Globus pallidus (tissue), 1 donor: ENCODE measurements at regions not wholly inside any gene's neighbourhood (a gene's known extent, or its start where the extent isn't known, plus 50 kb on each side); places are given as distances from the start of the nearest gene placed in this dataset.
"Not testable (repeated sequence)": the region's sequence is repeated elsewhere in the genome, so short reads cannot be mapped to it uniquely, and the experiment has no call there.

Source experiments
- DNase-seq: peaks from one replicate; pipeline ENCODE4 v3.0.0-alpha.2; 2015; ENCODE audit warnings: low spot score

DNA sequence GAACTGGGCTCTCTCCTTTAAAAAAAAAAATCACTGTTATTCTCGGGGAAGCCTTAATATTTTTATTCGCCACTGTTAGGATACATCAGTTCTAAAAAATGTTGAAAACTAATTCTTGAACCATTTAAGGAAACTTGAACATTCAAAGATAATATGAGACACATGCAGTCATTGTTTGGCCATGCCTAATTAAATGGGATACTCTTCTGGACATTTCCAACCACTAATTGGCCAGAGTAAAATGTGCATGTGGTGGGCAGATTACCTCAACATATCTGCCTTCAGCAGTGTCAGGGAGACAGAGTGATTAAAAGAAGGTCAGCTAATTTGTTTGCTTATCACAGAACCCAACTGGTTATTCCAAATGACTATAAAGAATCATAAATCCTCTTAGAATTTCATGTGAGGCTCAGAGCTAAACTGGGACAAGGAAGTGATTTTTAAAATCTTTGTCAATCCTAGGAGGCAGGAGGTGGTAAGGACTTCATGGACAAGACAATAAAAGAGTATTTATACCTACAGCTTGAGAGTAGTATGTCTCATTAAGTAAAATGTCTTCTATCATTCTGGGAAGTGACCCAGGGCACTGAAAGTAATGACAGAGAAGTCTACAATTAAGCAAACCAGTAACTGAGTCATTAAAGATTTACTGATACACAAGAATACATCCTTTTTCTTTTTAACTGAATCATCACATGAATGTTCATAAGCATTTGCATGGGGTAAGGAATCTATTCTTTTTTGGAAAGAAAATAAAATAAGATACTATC lies 242.9 kb upstream of the TRPM3 start:
- no peak for DNase-seq

DNA sequence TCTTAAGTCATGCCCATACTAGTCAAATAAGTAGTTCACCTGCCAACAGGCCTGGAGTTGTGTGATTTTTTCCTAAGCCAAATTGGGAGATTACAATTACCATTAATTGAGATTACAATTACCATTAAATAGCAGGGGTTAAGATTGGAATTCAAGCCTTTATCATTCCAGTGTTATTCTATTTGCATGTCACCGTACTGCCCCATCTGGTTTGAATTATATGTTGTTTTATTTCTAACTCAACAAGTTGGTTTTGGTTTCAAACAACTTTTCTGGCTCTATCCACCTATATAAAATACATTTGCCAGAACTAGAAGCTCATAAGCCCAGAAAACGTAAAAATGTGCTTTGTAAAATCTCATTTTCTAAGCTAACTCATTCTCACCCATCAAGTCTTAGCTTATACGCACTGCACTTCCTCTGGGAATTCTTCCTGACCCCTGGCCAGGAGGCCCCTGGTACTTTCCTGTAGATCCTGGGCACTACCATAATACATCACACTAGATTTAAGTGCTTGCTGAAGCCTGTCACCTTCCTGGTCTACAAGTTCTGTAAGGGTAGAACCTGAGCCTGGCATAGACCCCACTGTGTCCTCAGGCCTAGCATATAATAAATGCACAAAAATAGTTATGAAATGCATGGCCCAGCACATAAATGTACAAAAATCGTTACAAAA lies 242.0 kb upstream of the TRPM3 start:
- DNase-seq, result no peak

- DNase-seq, result no peak
These were observed 239.9 kb upstream of the TRPM3 start for GRCh38 chr9:71361357-71361756.

DNA sequence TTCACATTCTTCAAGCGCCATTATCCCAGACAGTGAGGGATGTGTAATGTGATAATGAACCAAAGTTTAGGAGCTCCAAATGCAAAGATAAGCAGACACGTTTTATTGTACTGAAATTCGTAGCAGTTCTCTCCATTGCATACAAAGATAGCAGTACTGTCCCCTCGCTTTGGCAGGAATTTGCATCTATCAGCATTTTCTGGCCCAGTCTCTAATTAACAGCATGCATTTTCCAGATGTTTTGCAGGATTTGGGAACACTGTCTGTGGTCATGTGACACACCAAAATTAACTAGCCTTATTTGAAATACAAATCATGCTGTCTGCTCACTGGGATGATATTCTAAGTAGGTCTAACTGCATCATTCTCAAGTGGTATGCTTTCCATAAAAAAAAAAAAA lies 235.9 kb upstream of the TRPM3 start:
- no peak for DNase-seq

DNA sequence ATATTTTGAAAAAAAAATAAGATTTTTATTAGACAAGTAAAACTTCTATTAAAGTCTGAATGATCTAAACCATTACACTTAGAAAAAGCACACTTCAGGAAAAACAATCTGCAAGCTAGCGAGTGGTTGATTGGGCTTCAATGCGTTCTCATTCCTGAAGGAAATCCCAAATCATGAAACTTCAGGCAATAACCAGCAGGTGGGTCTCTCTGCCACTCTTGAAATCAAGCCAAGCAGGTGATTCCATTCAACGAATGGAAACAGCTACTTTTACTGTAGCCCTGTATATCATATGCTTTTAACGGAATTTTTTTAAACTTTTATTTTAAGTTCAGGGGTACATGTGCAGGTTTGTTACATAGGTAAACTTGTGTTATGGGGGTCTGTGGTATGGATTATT lies 234.5 kb upstream of the TRPM3 start:
- DNase-seq, result no peak

DNA sequence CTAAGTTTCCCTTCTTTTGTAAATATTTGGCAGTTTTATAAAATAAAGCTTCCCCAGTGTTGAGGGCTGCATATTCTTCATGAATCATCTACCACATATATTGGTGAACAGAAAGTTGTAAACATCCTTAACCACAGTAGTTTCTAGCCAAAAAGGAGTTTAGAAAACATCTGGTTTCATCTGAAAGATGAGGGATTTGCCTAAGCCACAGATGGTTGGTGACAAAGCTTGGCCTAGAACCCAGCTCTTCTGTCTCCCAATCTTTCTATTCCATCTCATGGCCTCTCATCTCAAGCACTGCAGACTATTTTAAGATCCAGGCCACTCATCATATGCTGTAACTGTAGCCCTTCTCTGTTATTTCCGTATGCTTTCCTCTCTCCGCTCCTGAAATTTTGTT lies 232.3 kb upstream of the TRPM3 start:
- no peak for DNase-seq

DNA sequence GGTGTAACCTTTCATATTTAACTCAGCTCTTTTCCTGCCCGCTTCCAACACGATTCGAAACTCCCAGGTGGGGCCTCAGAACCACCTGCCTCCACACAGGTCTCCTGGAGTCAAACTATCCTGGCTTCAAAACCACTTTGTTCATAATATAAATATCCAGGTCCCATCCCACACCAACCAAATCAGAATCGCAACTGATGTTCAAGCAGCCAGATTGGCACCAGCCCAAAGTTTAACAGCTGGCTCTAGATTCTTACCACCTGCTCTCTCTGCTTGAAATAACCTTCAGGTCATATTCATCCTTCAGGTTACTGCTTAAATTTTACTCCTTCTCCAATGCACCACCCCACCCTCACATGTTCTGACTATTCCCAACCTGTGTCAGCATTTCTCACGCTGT lies 231.4 kb upstream of the TRPM3 start:
- no peak for DNase-seq

- DNase-seq, result no peak
These were observed 227.8 kb upstream of the TRPM3 start for GRCh38 chr9:71349218-71349617.

GRCh38 chr9:71333321-71333720 lies 211.9 kb upstream of the TRPM3 start:
- no peak for DNase-seq

DNA sequence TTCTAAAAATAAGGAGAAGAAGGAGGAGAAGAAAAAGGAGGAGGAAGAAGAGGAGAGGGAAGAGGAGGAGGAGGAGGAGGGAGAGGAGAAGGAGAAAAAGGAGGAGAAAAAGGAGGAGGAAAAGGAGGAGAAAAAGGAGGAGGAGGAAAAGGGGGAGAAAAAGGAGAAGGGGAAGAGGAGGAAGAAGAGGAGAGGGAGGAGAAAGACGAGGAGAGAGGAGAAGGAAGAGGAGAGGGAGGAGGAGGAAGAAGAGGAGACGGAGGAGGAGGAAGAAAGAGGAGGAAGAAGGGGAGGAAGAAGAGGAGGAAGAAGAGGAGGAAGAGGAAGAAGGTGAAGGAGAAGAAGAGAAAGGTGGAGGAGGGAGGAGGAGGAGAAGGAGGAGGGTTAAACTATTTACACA lies 210.2 kb upstream of the TRPM3 start:
- no peak for DNase-seq

- DNase-seq, result no peak
These were observed 208.5 kb upstream of the TRPM3 start for GRCh38 chr9:71329873-71330272.

DNA sequence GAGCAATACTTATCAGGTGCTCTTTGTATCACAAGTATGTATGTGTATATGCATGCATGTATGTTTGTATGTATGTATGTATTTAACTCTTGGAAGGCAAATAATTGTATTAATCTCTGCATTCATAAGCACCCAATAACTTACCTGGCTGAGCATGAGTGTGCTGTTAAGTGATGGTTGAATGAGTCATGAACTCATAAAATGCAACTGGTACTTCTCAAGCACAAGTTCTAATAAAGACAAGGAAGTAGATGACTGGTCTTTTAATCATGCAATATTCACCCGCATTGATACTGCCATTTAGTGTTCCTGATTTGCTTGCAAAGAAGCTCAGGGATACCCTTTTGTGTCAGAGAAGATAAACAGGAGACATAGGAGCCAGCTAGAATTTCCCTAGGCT lies 204.9 kb upstream of the TRPM3 start:
- DNase-seq, result no peak

DNA sequence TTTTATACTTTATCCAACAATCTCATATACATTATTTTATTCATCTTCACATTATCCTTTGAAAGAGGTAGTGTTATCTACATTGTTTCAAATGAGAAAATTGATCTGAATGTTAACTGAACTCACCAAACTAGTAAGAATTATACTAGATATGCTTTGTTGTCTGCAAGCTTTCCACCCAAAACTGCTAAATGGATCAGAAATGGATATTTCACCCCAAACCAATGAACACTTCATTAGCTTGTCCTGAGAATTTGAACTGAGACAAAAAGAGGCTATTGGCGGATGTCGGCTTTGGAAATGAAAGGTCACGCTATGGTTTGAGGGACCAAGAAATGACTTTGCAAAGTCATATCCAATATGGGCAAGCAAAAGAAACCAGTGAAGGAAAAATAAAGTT lies 201.9 kb upstream of the TRPM3 start:
- DNase-seq, result no peak

- DNase-seq, result no peak
These were observed 200.9 kb upstream of the TRPM3 start for GRCh38 chr9:71322311-71322710.

- no peak for DNase-seq
These were observed 187.0 kb upstream of the TRPM3 start for GRCh38 chr9:71308454-71308853.

DNA sequence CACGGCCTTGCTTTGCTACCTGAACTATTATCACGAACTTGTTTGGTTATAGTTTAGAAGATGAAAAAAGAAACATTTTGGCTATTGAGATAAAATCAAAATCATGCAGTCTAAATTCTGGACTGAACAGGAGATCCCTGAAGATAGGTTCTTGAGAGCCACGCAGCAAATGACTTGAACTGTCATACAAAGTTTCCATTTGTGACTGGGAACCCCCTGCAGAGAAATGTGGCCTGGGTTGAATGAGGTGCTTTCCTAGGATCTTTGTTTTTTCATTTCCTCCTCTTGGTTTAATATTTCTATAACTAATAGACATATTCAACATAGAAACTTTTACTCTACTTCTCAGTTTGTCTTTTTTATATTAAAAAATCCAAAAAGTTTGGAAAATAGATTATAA lies 184.7 kb upstream of the TRPM3 start:
- DNase-seq, result no peak

- DNase-seq, result no peak
These were observed 181.9 kb upstream of the TRPM3 start for GRCh38 chr9:71303351-71303750.

- no peak for DNase-seq
These were observed 181.4 kb upstream of the TRPM3 start for GRCh38 chr9:71302776-71303175.

DNA sequence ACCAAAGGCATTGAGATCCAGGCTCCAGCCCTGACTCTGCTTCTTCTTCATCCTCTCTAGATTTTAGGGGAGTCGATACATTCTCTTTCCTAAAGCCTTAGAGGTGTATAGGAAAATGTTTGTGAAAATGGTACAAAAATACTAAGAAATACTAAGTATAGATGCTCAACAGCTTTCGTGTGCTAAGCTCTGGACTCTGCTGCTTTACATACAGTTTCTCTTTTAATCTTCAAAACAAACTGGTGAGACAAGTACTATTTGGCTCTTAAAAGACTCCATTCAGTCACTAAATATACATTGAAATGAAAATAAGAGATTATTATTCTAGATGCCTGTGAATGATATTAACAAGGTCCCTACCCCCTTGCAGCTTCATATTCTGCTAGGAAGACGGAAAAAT lies 174.5 kb upstream of the TRPM3 start:
- no peak for DNase-seq

DNA sequence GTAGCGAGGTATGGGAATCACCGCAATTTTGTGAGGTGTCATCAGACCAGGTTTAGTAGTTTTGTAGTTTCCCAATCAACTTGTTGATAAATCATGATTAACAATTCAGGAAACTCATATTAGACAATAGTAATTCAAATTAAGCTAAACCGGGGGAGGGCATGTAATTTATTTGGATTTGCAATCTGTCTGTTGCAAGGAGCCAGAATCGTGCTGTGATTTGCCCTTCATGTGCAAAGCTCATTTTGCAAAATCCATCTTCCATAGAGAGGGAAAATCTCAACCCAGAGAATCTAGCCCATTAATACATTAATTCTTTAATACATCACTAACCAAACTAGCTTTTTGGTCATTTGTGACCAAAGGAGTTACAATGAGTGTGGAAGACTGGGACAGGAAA lies 164.7 kb upstream of the TRPM3 start:
- no peak for DNase-seq

DNA sequence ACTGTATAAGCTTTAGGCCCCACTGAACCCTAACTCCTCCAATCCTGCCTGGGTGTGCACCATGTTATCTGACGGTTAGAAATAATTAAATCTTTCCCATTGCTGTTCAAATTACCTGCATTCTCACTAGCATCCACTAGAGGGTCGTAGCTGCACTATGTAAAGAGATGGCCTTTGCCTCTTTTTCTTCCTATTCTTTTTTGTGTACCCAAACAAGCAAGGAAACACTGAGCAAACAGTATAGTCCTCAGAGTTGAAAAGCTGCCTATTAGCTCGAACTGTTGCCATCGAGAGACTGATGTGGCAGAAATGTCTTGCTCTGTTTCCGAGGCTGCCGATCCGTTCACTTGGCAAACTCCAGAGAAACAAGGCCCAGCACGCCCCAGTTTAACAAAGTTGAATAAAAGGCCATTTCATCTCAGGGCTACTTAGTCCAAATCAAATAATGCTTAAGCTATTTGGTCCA lies 163.8 kb upstream of the TRPM3 start:
- DNase-seq, result peak; percentile 74

DNA sequence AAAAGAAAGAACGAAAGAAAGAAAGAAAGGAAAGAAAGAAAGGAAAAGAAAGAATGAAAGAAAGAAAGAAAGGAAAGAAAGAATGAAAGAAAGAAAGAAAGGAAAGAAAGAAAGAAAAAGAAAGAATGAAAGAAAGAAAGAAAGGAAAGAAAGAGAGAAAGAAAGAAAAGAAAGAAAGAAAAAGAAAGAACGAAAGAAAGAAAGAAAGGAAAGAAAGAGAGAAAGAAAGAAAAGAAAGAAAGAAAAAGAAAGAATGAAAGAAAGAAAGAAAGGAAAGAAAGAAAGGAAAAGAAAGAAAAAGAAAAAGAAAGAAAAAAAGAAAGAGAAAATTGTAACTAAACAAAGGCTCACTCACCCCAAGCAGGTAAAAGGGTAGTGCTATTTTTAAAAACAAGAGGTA lies 160.7 kb upstream of the TRPM3 start:
- DNase-seq, result not testable (repeated sequence)

DNA sequence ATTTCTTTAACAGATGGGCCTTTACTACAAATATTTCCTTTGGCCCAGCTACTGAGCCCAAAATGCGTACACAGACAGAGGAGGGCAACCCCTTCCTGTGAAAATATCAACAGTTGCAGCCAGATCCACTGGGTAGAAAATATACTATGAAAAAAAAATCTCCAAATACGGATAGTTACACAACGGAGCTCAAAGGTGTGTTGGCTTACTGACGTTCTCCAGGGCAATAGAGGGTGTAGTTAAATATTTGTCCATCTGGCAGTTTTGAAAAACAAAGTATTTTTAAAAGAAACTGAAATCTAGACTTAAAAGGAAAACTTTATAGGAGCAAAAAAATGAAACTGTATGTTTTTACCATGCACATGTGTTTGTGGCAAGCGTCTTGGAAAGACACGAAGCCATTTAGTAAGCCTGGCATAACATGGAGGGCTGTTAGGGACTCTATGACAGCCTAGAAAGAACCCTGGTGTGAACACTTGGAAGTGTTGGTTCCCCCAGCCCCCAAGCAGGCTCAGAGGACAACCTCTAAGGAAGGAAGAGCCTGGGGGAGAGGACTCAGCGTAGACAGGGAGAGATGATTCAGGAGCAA lies 157.8 kb upstream of the TRPM3 start:
- DNase-seq, result no peak
